ENCODE measurements at regions not wholly inside any gene's neighbourhood (a gene's known extent, or its start where the extent isn't known, plus 50 kb on each side); places are given as distances from the start of the nearest gene placed in this dataset.
"Not testable (repeated sequence)": the region's sequence is repeated elsewhere in the genome, so short reads cannot be mapped to it uniquely, and the experiment has no call there.

DNA sequence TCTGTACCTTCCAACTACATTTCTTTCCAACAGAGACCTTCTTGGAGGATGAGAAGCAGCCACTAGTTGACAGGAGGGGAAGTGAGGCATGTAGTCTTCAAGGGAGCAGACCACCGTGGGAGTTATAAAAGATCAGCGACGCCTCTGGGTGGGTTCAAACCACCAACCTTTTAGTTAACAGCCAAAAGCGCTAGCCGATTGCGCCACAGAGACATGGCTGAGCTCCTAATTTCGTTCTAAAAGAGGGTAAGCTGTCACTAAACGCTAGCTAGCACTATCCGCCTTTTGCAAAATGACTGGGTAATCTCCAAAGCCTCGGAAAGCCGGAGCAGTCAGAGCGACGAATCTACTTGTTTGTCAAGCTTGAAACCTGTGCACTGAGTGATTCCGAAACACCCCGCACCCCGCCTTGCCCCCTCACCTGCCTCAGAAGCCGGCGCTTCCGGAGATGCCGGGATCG is 135.8 kb downstream of the FAM72B start:
- TF ChIP-seq POLR2A (IDR thresholded peaks at IDR 0.05; ENCODE audit: low read length); GATA1 (IDR thresholded peaks at IDR 0.05; ENCODE audit: low read depth, low read length): not testable (repeated sequence)
